BE2C (cell line): ENCODE measurements at regions not wholly inside any gene's neighbourhood (a gene's known extent, or its start where the extent isn't known, plus 50 kb on each side); places are given as distances from the start of the nearest gene placed in this dataset.

Experiments used
- DNase-seq: peaks from one replicate; pipeline ENCODE4 v3.0.0-alpha.2; 2020
- H3K27me3 ChIP-seq: fragments of 250-450 bp; sonication (Bioruptor Pico); 2 replicates; pipeline ENCODE4 v1.5.1; 2020; ENCODE audit warnings: mild to moderate bottlenecking
- H3K36me3 ChIP-seq: fragments of 250-450 bp; sonication (Bioruptor Pico); 2 replicates; pipeline ENCODE4 v1.5.1; 2020; ENCODE audit warnings: mild to moderate bottlenecking
- H3K4me1 ChIP-seq: fragments of 250-450 bp; sonication (Bioruptor Pico); 2 replicates; pipeline ENCODE4 v1.5.1; 2020
- H3K4me3 ChIP-seq: 2 replicates; pipeline ENCODE4 v1.5.1; 2011; ENCODE audit warnings: low read depth, low read length
- H3K9me3 ChIP-seq: fragments of 250-450 bp; sonication (Bioruptor Pico); 2 replicates; pipeline ENCODE4 v1.5.1; 2020
- TF ChIP-seq, protein P1 (sequence below): IDR thresholded peaks from 2 replicates; pipeline ENCODE4 v1.5.1; 2012; ENCODE audit warnings: mild to moderate bottlenecking, low read depth, low read length

GRCh38 chr16:7021653-7022275 is 310.9 kb upstream of the RBFOX1 start:
- Histone ChIP-seq H3K9me3 (no peaks in the 10 kb centered on the region), H3K36me3 (no peaks in the 10 kb centered on the region), H3K27me3 (no peaks in the 10 kb centered on the region), H3K4me3 (no peak overlapping the region), H3K4me1 (no peaks in the 10 kb centered on the region)
- DNase-seq = no peak
- TF ChIP-seq, protein P1, sequence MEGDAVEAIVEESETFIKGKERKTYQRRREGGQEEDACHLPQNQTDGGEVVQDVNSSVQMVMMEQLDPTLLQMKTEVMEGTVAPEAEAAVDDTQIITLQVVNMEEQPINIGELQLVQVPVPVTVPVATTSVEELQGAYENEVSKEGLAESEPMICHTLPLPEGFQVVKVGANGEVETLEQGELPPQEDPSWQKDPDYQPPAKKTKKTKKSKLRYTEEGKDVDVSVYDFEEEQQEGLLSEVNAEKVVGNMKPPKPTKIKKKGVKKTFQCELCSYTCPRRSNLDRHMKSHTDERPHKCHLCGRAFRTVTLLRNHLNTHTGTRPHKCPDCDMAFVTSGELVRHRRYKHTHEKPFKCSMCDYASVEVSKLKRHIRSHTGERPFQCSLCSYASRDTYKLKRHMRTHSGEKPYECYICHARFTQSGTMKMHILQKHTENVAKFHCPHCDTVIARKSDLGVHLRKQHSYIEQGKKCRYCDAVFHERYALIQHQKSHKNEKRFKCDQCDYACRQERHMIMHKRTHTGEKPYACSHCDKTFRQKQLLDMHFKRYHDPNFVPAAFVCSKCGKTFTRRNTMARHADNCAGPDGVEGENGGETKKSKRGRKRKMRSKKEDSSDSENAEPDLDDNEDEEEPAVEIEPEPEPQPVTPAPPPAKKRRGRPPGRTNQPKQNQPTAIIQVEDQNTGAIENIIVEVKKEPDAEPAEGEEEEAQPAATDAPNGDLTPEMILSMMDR = no peak

DNA sequence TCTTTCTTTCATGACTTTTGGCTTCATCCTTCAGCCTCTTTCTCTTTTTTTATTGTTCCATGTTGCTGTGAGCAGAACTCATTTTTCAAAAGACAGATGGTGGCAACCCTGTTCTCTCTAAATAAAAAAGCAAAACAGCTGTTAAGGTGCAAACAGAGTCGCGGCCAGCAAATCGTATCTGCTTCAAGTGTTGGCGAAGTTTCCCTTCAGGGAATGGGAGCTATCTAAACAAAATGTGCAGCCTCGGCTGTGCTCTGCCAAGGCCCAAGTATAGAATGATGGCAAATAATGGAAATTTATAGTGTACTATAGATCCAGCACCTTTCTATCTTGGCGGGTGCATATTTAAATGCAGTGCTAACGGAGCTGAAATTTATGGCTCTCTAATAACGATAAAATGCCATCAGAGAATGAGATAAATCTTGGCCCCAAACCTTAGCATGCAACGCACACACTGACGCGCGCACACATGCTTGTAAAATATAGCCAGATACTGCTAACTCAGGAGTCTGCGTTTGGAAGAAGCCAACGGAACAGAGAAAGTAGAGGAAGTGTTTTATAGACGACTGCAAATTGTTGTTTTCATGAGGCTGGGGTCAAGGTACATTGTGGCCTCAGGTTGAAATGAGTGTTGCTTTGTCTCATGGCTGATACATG is 315.5 kb upstream of the RBFOX1 start:
- DNase-seq = no peak
- no peaks in the 10 kb centered on the region for H3K4me1 ChIP-seq
- H3K4me3 ChIP-seq = no peak overlapping the region
- H3K9me3 ChIP-seq = no peaks in the 10 kb centered on the region
- no peaks in the 10 kb centered on the region for H3K27me3 ChIP-seq
- TF ChIP-seq, protein P1 = no peak
- no peaks in the 10 kb centered on the region for H3K36me3 ChIP-seq

- H3K9me3 ChIP-seq = no peaks in the 10 kb centered on the region
- TF ChIP-seq, protein P1 = no peak
- no peak for DNase-seq
- H3K27me3 ChIP-seq = no peaks in the 10 kb centered on the region
- no peaks in the 10 kb centered on the region for H3K36me3 ChIP-seq
- H3K4me1 ChIP-seq = no peaks in the 10 kb centered on the region
- no peak overlapping the region for H3K4me3 ChIP-seq
Measured at GRCh38 chr16:7014756-7015155, 317.9 kb upstream of the RBFOX1 start.

DNA sequence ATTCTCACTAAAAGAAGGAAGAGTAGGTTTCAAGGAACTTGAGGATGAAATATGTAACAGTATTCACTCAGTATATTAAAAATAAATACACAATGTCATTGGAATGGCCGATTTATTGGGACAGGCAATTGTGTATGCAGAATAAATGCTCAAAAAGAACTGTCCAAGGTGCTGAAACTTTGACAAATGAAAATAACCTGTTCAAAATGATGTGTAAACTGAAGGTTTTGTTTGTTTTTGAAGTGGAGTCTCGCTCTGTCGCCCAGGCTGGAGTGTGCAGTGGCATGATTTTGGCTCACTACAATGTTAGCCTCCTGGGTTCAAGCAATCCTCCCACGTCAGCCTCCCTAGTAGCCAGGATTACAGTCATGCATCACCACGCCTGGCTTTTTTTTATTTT is 318.7 kb upstream of the RBFOX1 start:
- Histone ChIP-seq H3K9me3 (no peaks in the 10 kb centered on the region), H3K4me3 (no peak overlapping the region), H3K4me1 (no peaks in the 10 kb centered on the region), H3K36me3 (no peaks in the 10 kb centered on the region), H3K27me3 (no peaks in the 10 kb centered on the region)
- no peak for DNase-seq
- TF ChIP-seq, protein P1 = no peak

- Histone ChIP-seq H3K4me1 (no peaks in the 10 kb centered on the region), H3K9me3 (no peaks in the 10 kb centered on the region)
- DNase-seq = no peak
Measured at GRCh38 chr16:7004266-7004665, 328.4 kb upstream of the RBFOX1 start.

GRCh38 chr16:6993544-6993943 is 339.1 kb upstream of the RBFOX1 start:
- Histone ChIP-seq H3K9me3 (no peaks in the 10 kb centered on the region), H3K4me3 (no peak overlapping the region), H3K4me1 (no peaks in the 10 kb centered on the region), H3K36me3 (no peaks in the 10 kb centered on the region), H3K27me3 (no peaks in the 10 kb centered on the region; the same call in 1 of the 2 replicates)
- TF ChIP-seq, protein P1 = no peak
- DNase-seq = no peak

More at GRCh38 chr16:7004266-7004665, 328.4 kb upstream of the RBFOX1 start:
- TF ChIP-seq, protein P1 = no peak
- H3K27me3 ChIP-seq = no peaks in the 10 kb centered on the region
- no peak overlapping the region for H3K4me3 ChIP-seq
- H3K36me3 ChIP-seq = no peaks in the 10 kb centered on the region
